ENCODE measurements at regions not wholly inside any gene's neighbourhood (a gene's known extent, or its start where the extent isn't known, plus 50 kb on each side); places are given as distances from the start of the nearest gene placed in this dataset.

DNA sequence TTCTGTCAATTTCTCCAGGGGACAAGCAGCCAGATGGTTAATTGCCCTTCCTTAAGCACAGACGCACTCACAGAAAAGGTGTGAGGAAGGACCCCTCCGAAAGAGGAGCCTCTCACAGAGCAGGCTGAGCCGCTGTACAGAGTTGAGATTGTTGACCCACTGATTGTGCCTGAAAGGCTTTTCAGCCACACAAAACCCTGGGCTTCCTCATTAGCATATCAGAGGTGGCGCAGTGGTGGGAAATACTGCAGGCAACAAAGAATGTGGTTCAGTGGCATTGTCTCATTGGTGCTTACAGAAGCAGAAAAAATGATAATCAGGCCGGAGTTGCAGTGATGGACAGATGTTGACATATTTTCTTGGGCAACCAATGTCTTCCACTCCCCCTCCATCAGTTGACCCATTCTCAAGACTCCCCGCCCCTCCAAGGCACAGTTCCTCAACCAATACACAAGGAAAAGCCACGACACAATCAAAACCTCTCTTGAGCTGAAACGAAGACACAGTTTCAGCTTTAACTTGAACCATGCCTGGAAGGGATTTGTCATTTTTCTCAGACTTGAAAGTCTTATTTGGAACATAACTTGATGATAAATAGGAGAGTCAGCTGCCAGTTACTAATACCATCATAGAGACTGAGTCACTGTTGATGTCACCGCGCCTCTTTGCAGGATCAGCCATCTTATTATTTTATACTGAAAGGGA is 53.1 kb downstream of the ATXN3L start:
- TF ChIP-seq, protein P1, sequence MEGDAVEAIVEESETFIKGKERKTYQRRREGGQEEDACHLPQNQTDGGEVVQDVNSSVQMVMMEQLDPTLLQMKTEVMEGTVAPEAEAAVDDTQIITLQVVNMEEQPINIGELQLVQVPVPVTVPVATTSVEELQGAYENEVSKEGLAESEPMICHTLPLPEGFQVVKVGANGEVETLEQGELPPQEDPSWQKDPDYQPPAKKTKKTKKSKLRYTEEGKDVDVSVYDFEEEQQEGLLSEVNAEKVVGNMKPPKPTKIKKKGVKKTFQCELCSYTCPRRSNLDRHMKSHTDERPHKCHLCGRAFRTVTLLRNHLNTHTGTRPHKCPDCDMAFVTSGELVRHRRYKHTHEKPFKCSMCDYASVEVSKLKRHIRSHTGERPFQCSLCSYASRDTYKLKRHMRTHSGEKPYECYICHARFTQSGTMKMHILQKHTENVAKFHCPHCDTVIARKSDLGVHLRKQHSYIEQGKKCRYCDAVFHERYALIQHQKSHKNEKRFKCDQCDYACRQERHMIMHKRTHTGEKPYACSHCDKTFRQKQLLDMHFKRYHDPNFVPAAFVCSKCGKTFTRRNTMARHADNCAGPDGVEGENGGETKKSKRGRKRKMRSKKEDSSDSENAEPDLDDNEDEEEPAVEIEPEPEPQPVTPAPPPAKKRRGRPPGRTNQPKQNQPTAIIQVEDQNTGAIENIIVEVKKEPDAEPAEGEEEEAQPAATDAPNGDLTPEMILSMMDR (IDR thresholded peaks at IDR 0.05; ENCODE audit: low read length, missing control alignments), result no peak
- DNase-seq (ENCODE audit: low read depth), result no peak
- no peak overlapping the region for H3K4me3 ChIP-seq (replicated peaks; ENCODE audit: low read depth, low read length)

DNA sequence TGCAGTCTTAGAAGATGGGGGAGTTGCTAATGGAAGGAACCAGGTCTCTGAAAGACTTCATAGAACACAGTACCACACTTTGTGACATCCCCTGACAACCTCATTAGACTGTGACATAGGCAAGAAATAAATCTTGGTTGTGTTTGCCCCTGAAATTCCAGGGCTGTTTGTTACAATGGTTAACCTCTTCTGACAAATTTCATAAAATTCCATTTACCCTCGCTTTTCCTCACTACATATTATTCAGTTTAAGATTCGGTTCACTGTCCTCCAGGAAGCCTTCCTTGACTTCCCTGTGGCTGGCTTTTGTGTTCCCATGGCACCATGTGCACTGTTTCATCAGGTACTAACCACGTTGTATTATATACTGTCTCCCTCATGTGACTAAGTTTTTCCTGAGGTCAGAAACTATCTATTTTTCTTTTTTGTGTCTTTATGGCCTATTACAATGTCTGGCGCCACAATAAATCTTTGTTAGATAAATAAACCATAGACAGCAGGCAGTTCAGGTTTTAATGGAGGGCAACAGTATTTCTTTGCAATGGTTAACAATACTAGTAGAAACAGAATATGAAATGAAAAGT is 54.2 kb downstream of the ATXN3L start:
- H3K4me3 ChIP-seq (replicated peaks; ENCODE audit: low read depth, low read length), result no peak overlapping the region
- DNase-seq (ENCODE audit: low read depth), result no peak
- TF ChIP-seq, protein P1 (IDR thresholded peaks at IDR 0.05; ENCODE audit: low read length, missing control alignments), result no peak

DNA sequence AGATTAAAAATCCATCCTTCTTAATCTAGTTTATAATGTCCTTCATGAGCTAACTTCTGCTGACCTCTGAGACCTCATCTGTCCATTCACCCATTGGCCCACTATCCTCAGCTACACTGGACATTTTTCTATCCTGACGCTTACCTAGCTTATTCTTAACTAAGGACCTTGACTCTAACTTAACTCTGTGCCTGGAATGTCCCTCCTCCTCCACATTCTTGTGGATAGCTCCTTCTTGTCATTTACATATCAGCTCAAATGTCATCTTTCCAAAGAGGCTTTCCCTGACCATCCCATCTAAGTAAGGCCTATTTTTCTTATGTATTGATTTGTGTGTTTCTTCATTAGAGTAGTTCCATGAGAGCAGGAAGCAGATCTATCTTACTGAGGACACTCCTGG is 54.7 kb downstream of the ATXN3L start:
- no peak for DNase-seq (ENCODE audit: low read depth)
- H3K4me3 ChIP-seq (replicated peaks; ENCODE audit: low read depth, low read length), result no peak overlapping the region
- TF ChIP-seq, protein P1 (IDR thresholded peaks at IDR 0.05; ENCODE audit: low read length, missing control alignments), result no peak

DNA sequence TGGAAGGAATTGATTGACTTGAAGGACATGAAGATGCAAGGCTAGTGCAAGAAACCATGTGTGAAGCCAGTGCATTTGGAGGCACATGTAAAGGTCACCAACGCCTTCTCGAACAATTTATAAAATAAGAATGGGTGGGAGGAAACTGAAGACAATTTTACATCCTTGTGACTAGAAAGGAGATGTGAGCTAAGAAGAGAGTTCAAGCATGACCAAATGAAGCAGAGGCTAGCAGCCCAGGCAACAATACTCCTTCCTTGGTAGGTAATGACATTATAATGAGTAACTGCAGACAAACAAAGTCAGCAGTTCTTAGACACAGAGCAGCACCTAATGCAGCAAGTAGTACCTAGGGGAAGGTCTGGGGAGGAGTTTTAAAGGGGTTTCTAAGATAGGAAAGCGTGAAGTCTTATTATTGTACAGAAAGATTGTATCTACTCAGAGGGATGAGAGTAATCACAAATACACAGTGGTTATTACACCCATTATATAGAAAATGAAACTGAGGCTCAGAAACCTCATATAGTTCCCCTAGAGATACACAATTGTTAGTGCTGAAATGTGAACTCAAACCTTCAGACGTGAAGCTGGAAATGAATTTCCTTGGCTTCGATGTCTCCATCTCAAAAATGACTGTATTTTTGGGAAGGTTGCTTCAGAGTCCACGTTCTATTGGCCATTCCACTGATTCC is 56.1 kb downstream of the ATXN3L start:
- H3K4me3 ChIP-seq (replicated peaks; ENCODE audit: low read depth, low read length), result no peak overlapping the region
- no peak for DNase-seq (ENCODE audit: low read depth)
- TF ChIP-seq, protein P1 (IDR thresholded peaks at IDR 0.05; ENCODE audit: low read length, missing control alignments), result no peak

DNA sequence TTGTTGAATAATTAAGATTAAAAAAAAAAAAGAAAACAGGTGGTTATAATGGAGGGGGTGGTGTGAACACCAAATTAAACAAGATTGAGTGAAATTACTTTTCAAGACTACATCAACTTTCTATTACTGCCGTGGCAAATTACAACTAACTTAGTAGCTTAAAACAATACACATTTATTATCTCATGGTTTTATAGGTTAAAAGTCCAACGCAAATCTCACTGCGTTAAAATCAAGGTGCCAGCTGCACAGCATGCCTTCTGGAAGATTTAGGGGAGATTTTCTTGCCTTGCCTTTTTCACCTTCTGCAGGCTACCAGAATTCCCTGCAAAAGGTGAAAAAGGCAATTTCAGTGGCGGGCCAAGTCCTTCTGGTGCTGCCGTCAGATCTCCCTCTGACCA is 58.5 kb downstream of the ATXN3L start:
- H3K4me3 ChIP-seq (replicated peaks; ENCODE audit: low read depth, low read length), result no peak overlapping the region
- TF ChIP-seq, protein P1 (IDR thresholded peaks at IDR 0.05; ENCODE audit: low read length, missing control alignments), result no peak
- no peak for DNase-seq (ENCODE audit: low read depth)

DNA sequence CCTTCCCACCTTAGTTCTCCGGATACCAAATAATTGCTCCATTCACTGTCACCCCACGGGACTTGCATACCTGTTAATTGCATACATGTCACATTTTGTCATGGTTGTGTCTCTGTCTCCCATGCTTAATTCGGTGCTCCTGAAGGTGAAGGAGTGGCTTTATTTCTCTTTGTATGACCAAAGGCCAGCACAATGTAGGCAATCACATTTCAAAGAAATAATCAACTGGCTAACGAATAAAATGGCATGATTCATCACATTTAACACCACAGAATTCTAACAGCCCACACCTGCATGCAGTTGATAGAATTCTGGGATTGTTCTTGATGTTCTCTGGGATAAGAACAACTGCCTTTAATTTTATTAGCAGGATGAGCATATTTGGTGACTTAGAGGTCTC is 59.3 kb downstream of the ATXN3L start:
- TF ChIP-seq, protein P1 (IDR thresholded peaks at IDR 0.05; ENCODE audit: low read length, missing control alignments), result no peak
- no peak overlapping the region for H3K4me3 ChIP-seq (replicated peaks; ENCODE audit: low read depth, low read length)
- no peak for DNase-seq (ENCODE audit: low read depth)

Data from fibroblast of pulmonary artery (primary cell).